B cell (primary cell): ENCODE measurements at regions not wholly inside any gene's neighbourhood (a gene's known extent, or its start where the extent isn't known, plus 50 kb on each side); places are given as distances from the start of the nearest gene placed in this dataset.

Source experiments
- ATAC-seq: fragments of 200-7000 bp; cut with Tn5 transposase; one replicate; pipeline ENCODE4 v1.10.0; 2021; ENCODE audit warnings: low read depth, mild to moderate bottlenecking, moderate number of reproducible peaks, moderate library complexity
- CTCF ChIA-PET: fragments of 350-600 bp; sonication (Branson Sonifier 250); formaldehyde crosslinking; loops from one replicate; lab custom pipeline; 2021; ENCODE audit warnings: antibody characterized with exemption, inconsistent platforms; lab: Charles Lee
- POLR2A ChIA-PET: fragments of 350-600 bp; sonication (Branson Sonifier 250); formaldehyde crosslinking; loops from one replicate; lab custom pipeline; 2021; ENCODE audit warnings: antibody characterized with exemption; lab: Charles Lee
- DNase-seq: peaks from one replicate; pipeline ENCODE4 v3.0.0; 2013
- H2AFZ ChIP-seq: 2 replicates; pipeline ENCODE4 v1.6.1; 2012; ENCODE audit warnings: mild to moderate bottlenecking, low read depth, low read length; ENCODE audit not compliant: insufficient read depth, poor library complexity, severe bottlenecking
- H3K27ac ChIP-seq, 2 donors: 1 replicate in 1 of 2; 2 replicates in 1 of 2; pipeline ENCODE4 v1.5.1; 2012 to 2013; ENCODE audit warnings: low read length in 2 of 2, mild to moderate bottlenecking in 2 of 2, moderate library complexity in 1 of 2
- H3K27me3 ChIP-seq, 4 experiments: fragments of 200-600 bp in 1 of 4; sonication (generic) in 1 of 4; replicated peaks in 1 of 4; 1 replicate in 2 of 4; 2 replicates in 2 of 4; pipeline versions ENCODE4 v1.6.1 to v1.7.0; 2013 to 2016; ENCODE audit warnings: low read length in 3 of 4, mild to moderate bottlenecking in 2 of 4, mixed read lengths in 1 of 4, moderate library complexity in 1 of 4; ENCODE audit not compliant: insufficient read depth in 4 of 4, control insufficient read depth in 3 of 4; ENCODE audit errors: control extremely low read depth in 1 of 4
- H3K36me3 ChIP-seq, 2 experiments: replicated peaks in 1 of 2; 1 replicate in 1 of 2; 2 replicates in 1 of 2; pipeline versions ENCODE4 v1.6.1 to v1.7.1; 2013; ENCODE audit warnings: low read length in 1 of 2; ENCODE audit not compliant: insufficient read depth in 2 of 2, control insufficient read depth in 1 of 2; ENCODE audit errors: control extremely low read depth in 1 of 2, extremely low read depth in 1 of 2
- H3K4me1 ChIP-seq, 2 donors: fragments of 200-600 bp in 1 of 2; sonication (generic) in 1 of 2; 1 replicate in 1 of 2; 2 replicates in 1 of 2; pipeline versions ENCODE4 v1.5.1 to v1.6.1; 2013 to 2017; ENCODE audit warnings: low read length in 2 of 2; ENCODE audit not compliant: control insufficient read depth in 2 of 2, insufficient read depth in 2 of 2
- H3K4me2 ChIP-seq: replicated peaks from 2 replicates; pipeline ENCODE3; 2012; ENCODE audit warnings: mild to moderate bottlenecking, low read depth, low read length; ENCODE audit not compliant: poor library complexity, severe bottlenecking
- H3K4me3 ChIP-seq, 5 experiments: fragments of 200-600 bp in 1 of 5; sonication (generic) in 1 of 5; 1 replicate in 3 of 5; 2 replicates in 2 of 5; pipeline versions ENCODE4 v1.5.1 to v1.7.0; 2011 to 2016; ENCODE audit warnings: low read length in 4 of 5, mild to moderate bottlenecking in 4 of 5, low read depth in 2 of 5, control low read depth in 1 of 5, moderate library complexity in 1 of 5; ENCODE audit not compliant: insufficient read depth in 1 of 5; ENCODE audit errors: control extremely low read depth in 1 of 5, extremely low read depth in 1 of 5
- H3K79me2 ChIP-seq: fragments of 200-600 bp; sonication (generic); one replicate; pipeline ENCODE4 v1.6.0; 2016; ENCODE audit warnings: low read length; ENCODE audit not compliant: control insufficient read depth, insufficient read depth
- H3K9ac ChIP-seq: fragments of 200-600 bp; sonication (generic); 2 replicates; pipeline ENCODE4 v1.6.1; 2017; ENCODE audit warnings: mild to moderate bottlenecking, low read length, moderate library complexity
- H3K9me3 ChIP-seq, 3 donors: one replicate each; pipeline versions ENCODE4 v1.6.1 to v1.7.1; 2013; ENCODE audit warnings: low read length in 2 of 3; ENCODE audit not compliant: control insufficient read depth in 2 of 3, insufficient read depth in 1 of 3; ENCODE audit errors: control extremely low read depth in 1 of 3
- H4K20me1 ChIP-seq: 2 replicates; pipeline ENCODE4 v1.6.0; 2012; ENCODE audit warnings: mild to moderate bottlenecking, low read length; ENCODE audit not compliant: insufficient read depth, control insufficient read depth, poor library complexity, severe bottlenecking
- H3K27ac Mint-ChIP-seq: one replicate; pipeline ENCODE4 v1.8.0; 2021; ENCODE audit warnings: mixed read lengths
- H3K27me3 Mint-ChIP-seq: one replicate; pipeline ENCODE4 v1.8.0; 2021; ENCODE audit warnings: mixed read lengths
- H3K4me1 Mint-ChIP-seq: one replicate; pipeline ENCODE4 v1.8.0; 2021; ENCODE audit warnings: mixed read lengths
- H3K4me3 Mint-ChIP-seq: one replicate; pipeline ENCODE4 v1.8.0; 2021; ENCODE audit warnings: mixed read lengths
- H3K9me3 Mint-ChIP-seq: one replicate; pipeline ENCODE4 v1.8.0; 2022; ENCODE audit warnings: mixed read lengths; ENCODE audit not compliant: insufficient read depth
- EZH2 ChIP-seq: IDR thresholded peaks from 2 replicates; pipeline ENCODE4 v1.6.1; 2012; ENCODE audit warnings: borderline replicate concordance, low read depth, mild to moderate bottlenecking, moderate library complexity, low read length; ENCODE audit not compliant: insufficient read depth, poor library complexity, severe bottlenecking
- WGBS: methylation state at CpG from one replicate; pipeline ENCODE4 v1.1.5; 2013; ENCODE audit warnings: missing lambda C conversion rate; ENCODE audit not compliant: insufficient coverage; 5-methylcytosine and 5-hydroxymethylcytosine counted together
- intact Hi-C: fragments of 100-400 bp; cut with micrococcal nuclease; formaldehyde crosslinking; loops from one replicate; pipeline ENCODE4 v1.10.0; 2022
- TF ChIP-seq, protein P1 (sequence below): fragments of 200-600 bp; IDR thresholded peaks from one replicate; pipeline ENCODE4 v1.8.0; 2022; ENCODE audit warnings: antibody characterized with exemption, mild to moderate bottlenecking

DNA sequence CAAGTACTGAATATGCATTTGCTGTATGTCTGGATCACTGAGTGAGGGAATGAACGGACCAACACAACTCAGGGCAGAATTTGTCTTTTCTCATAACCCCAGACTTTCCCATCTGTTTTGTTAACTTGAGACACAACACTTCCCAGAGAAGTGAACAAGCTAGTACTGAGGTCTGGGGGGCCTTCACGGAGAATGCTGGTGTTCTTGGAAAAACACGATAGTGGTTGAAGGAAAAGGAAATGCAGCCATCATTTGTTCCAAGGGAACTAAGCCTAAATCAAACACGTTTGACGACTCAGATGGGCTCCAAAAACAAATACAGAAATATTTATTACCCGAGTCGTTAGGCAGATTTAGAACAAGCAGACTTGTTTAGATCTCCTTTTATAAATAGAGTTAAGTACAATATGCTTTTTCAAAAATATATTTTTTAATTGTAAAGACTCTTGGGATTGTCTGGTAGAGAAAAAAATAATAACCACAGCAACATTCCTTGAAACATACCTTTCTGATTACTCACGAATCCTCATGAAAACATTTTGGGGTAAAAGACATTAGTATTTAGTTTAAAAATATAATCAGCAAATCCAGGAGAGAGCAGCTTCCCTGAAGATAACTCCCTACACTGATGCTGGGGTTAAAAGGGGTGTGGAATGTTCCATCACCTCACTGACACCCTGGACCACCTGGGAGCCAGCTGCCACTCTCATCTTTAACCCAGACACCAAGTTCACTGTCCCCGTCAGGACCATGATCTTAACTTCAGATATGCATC is 427.7 kb upstream of the RUNX1 start:
- Mint-ChIP-seq H3K4me1 (peaks cover 2% of the 10 kb centered on the region), H3K4me3 (no peak overlapping the region)
- CTCF ChIA-PET, result interaction anchor here (0.6 kb wide), 1 partner anchor 16 kb away, joined by 6 read pairs; no protein-coding TSS in a partner anchor

DNA sequence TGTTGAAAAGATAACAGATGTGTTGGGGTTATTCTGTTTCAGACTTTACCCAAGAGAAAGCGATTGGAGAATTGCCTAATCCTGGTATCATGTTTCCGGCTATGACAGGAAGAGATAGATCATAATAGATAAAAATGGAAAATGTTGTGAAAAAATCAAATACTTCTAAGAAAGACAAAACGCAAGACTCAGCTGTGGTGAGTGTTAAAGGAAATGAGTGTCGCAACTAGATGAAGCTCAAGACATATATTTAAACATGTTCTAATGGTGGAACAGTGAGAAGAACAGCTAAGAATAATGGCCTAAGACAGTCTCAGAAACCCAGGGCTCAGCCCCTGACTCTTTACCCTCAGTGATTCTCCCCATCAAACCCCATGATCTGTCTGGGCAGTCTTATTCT is 426.7 kb upstream of the RUNX1 start:
- no peak for TF ChIP-seq EZH2
- TF ChIP-seq, protein P1, sequence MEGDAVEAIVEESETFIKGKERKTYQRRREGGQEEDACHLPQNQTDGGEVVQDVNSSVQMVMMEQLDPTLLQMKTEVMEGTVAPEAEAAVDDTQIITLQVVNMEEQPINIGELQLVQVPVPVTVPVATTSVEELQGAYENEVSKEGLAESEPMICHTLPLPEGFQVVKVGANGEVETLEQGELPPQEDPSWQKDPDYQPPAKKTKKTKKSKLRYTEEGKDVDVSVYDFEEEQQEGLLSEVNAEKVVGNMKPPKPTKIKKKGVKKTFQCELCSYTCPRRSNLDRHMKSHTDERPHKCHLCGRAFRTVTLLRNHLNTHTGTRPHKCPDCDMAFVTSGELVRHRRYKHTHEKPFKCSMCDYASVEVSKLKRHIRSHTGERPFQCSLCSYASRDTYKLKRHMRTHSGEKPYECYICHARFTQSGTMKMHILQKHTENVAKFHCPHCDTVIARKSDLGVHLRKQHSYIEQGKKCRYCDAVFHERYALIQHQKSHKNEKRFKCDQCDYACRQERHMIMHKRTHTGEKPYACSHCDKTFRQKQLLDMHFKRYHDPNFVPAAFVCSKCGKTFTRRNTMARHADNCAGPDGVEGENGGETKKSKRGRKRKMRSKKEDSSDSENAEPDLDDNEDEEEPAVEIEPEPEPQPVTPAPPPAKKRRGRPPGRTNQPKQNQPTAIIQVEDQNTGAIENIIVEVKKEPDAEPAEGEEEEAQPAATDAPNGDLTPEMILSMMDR, result no peak
- intact Hi-C loops, result no loop called here
- Histone ChIP-seq H3K4me1 (no peaks in the 10 kb centered on the region), H3K27me3 (peaks cover 0 to 6% (median 2%) of the 10 kb centered on the region in 4 experiments), H3K4me3 (no peak overlapping the region), H3K27ac (no peak overlapping the region), H3K9me3 (peaks cover 0 to 11% (median 1%) of the 10 kb centered on the region in 3 donors), H3K36me3 (no peaks in the 10 kb centered on the region), H4K20me1 (no peaks in the 10 kb centered on the region), H3K4me2 (no peak overlapping the region), H3K79me2 (no peaks in the 10 kb centered on the region), H2AFZ (no peak overlapping the region), H3K9ac (no peak overlapping the region)
- H3K4me3 Mint-ChIP-seq, result no peak overlapping the region
- ChIA-PET CTCF (no interaction called here), POLR2A (no interaction called here)
- ATAC-seq (no peak), DNase-seq (no peak)
- peaks cover 2% of the 10 kb centered on the region for H3K4me1 Mint-ChIP-seq
- H3K9me3 Mint-ChIP-seq, result peaks cover 5% of the 10 kb centered on the region
- peaks cover 42% of the 10 kb centered on the region for H3K27me3 Mint-ChIP-seq
- no CpG with 5 or more reads among the region's 4 CpGs for WGBS
- no peak overlapping the region for H3K27ac Mint-ChIP-seq

More for the DNA sequence above, 427.7 kb upstream of the RUNX1 start:
- Histone ChIP-seq H3K4me1 (no peaks in the 10 kb centered on the region), H3K4me3 (no peak overlapping the region), H2AFZ (no peak overlapping the region), H3K79me2 (no peaks in the 10 kb centered on the region), H3K9ac (no peak overlapping the region), H3K9me3 (peaks cover 0 to 11% (median 1%) of the 10 kb centered on the region in 3 donors), H3K27ac (no peak overlapping the region), H3K36me3 (no peaks in the 10 kb centered on the region), H3K4me2 (no peak overlapping the region), H4K20me1 (no peaks in the 10 kb centered on the region), H3K27me3 (peaks cover 0 to 6% (median 2%) of the 10 kb centered on the region in 4 experiments)
- POLR2A ChIA-PET, result no interaction called here
- TF ChIP-seq, protein P1, result no peak
- no peak for TF ChIP-seq EZH2
- no peak for DNase-seq
- Mint-ChIP-seq H3K9me3 (peaks cover 5% of the 10 kb centered on the region), H3K27me3 (peaks cover 44% of the 10 kb centered on the region), H3K27ac (no peak overlapping the region)
- intact Hi-C loops, result no loop called here
- ATAC-seq, result no peak
- 60% methylated on average over 1 of the region's 9 CpGs for WGBS
